Breast epithelium (tissue), 4 donors: ENCODE measurements at regions not wholly inside any gene's neighbourhood (a gene's known extent, or its start where the extent isn't known, plus 50 kb on each side); places are given as distances from the start of the nearest gene placed in this dataset.

Experiments
- DNase-seq, 2 donors: peaks; one replicate each; pipeline ENCODE4 v3.0.0-alpha.2; 2019; ENCODE audit warnings: low spot score in 2 of 2
- H3K27ac ChIP-seq, 2 donors: fragments of 200-600 bp; sonication (generic) in 1 of 2; one replicate each; pipeline ENCODE4 v1.5.1; 2016 to 2019; ENCODE audit warnings: mild to moderate bottlenecking in 1 of 2
- H3K27me3 ChIP-seq, 2 donors: fragments of 200-600 bp; sonication (generic) in 1 of 2; one replicate each; pipeline versions ENCODE4 v1.5.1 to v1.6.0; 2017 to 2019; ENCODE audit warnings: control low read depth in 1 of 2, mild to moderate bottlenecking in 1 of 2
- H3K36me3 ChIP-seq: fragments of 200-600 bp; one replicate; pipeline ENCODE4 v1.5.1; 2019
- H3K4me1 ChIP-seq, 2 donors: fragments of 200-600 bp; sonication (generic); one replicate each; pipeline ENCODE4 v1.5.1; 2016 to 2019; ENCODE audit warnings: control low read depth in 1 of 2
- H3K4me3 ChIP-seq, 3 donors: fragments of 200-600 bp; sonication (generic); 1 replicate in 2 of 3; 2 replicates in 1 of 3; pipeline ENCODE4 v1.5.1; 2016 to 2019; ENCODE audit warnings: mild to moderate bottlenecking in 3 of 3, moderate library complexity in 2 of 3
- H3K9me3 ChIP-seq, 2 donors: fragments of 200-600 bp; sonication (generic) in 1 of 2; one replicate each; pipeline ENCODE4 v1.5.1; 2016 to 2019; ENCODE audit warnings: control low read depth in 1 of 2
- CTCF ChIP-seq, 3 donors: fragments of 450-650 bp; IDR thresholded peaks; one replicate each; pipeline ENCODE4 v1.5.1; 2016 to 2017; ENCODE audit warnings: antibody characterized with exemption in 3 of 3, mild to moderate bottlenecking in 3 of 3, moderate library complexity in 3 of 3
- POLR2A ChIP-seq: fragments of 450-650 bp; IDR thresholded peaks from one replicate; pipeline ENCODE4 v1.6.1; 2016; ENCODE audit warnings: antibody characterized with exemption, mild to moderate bottlenecking, moderate library complexity
- POLR2AphosphoS5 ChIP-seq, 3 donors: sonication (generic); formaldehyde crosslinking; IDR thresholded peaks; one replicate each; pipeline ENCODE4 v1.6.1; 2017; ENCODE audit warnings: antibody characterized with exemption in 3 of 3
- intact Hi-C: fragments of 100-400 bp; cut with DNase I; formaldehyde crosslinking; loops from one replicate; pipeline ENCODE4 v1.15.1; 2023; ENCODE audit warnings: low total_unique reads

DNA sequence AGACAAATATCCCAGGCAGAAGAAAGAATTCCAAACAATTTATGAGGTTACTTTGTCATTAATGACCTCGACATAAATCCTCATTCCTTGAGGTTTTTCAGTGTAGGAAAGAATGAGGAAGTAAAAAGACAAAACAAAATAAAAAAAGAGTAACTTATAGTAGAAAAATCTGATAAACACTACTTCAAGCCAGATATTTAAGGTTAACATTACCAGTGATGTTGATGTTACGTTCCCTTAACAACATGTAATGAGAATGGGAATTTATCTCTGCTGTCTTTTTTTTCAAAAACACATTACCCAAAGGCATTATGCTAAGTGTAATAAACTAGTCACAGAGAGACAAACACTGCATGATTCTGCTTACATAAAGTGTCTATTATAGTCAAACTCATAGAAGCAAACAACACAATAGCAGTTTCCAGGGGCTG is 935.1 kb downstream of the SLITRK1 start:
- TF ChIP-seq POLR2A (no peak), POLR2AphosphoS5 (IDR thresholded peaks at IDR 0.05) (no peak), CTCF (IDR thresholded peaks at IDR 0.05) (no peak)
- intact Hi-C loops = no loop called here
- DNase-seq = no peak
- H3K4me3 ChIP-seq = no peak overlapping the region
- no peaks in the 10 kb centered on the region for H3K27me3 ChIP-seq
- H3K36me3 ChIP-seq = no peaks in the 10 kb centered on the region
- no peak overlapping the region for H3K27ac ChIP-seq
- H3K4me1 ChIP-seq = no peaks in the 10 kb centered on the region
- H3K9me3 ChIP-seq = no peaks in the 10 kb centered on the region

DNA sequence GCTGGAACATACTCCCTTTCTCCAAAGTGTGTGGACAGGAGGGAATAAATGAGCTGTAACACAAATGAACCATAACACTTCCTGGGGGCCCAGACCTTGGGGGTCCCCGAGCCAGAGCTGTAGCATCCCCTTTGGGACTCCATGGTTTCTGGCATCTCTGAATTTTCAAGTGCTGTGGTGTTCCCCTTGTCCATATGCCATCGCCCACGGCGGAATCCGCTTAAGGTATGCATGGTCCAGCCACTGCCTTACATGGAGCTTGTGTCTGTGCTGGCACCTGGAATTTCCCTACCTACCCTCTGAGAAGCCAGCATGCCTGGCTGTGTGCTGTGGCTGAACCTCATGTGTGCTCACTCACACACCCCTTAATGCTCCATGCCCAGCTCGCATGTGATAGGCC is 943.6 kb downstream of the SLITRK1 start:
- intact Hi-C loops = no loop called here
- Histone ChIP-seq H3K4me3 (no peak overlapping the region), H3K9me3 (no peaks in the 10 kb centered on the region), H3K27ac (no peak overlapping the region), H3K36me3 (no peaks in the 10 kb centered on the region), H3K27me3 (no peaks in the 10 kb centered on the region), H3K4me1 (no peaks in the 10 kb centered on the region)
- TF ChIP-seq CTCF (IDR thresholded peaks at IDR 0.05) (no peak), POLR2AphosphoS5 (IDR thresholded peaks at IDR 0.05) (no peak), POLR2A (no peak)
- no peak for DNase-seq

GRCh38 chr13:82934000-82934399 is 948.3 kb downstream of the SLITRK1 start:
- no peaks in the 10 kb centered on the region for H3K27me3 ChIP-seq
- intact Hi-C loops = no loop called here
- H3K4me3 ChIP-seq = no peak overlapping the region
- no peaks in the 10 kb centered on the region for H3K9me3 ChIP-seq
- no peak overlapping the region for H3K27ac ChIP-seq
- DNase-seq = no peak
- no peaks in the 10 kb centered on the region for H3K4me1 ChIP-seq
- TF ChIP-seq POLR2AphosphoS5 (IDR thresholded peaks at IDR 0.05) (no peak), CTCF (IDR thresholded peaks at IDR 0.05) (no peak), POLR2A (no peak)
- no peaks in the 10 kb centered on the region for H3K36me3 ChIP-seq

DNA sequence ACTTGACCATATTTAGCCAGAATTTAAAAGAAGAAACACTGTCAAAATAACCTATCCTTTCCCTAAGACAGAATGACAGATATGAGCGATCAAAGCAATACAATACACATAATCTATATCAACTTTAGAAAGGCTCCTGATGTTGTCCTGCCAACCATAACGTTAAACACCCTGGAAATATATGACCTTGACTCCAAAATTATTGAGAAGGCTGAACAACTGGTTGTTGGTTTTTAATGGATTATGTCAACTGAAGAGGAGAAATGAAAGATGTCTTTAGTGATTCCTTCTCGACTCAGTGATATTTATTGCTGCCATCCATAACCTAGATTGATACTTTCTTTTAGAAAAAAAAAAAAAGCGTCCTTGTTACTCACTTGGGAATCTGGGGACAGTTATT is 957.2 kb downstream of the SLITRK1 start:
- Histone ChIP-seq H3K4me3 (no peak overlapping the region), H3K4me1 (no peaks in the 10 kb centered on the region), H3K27ac (no peak overlapping the region), H3K36me3 (no peaks in the 10 kb centered on the region), H3K9me3 (no peaks in the 10 kb centered on the region), H3K27me3 (no peaks in the 10 kb centered on the region)
- no peak for TF ChIP-seq CTCF (IDR thresholded peaks at IDR 0.05)
- TF ChIP-seq POLR2A = no peak
- TF ChIP-seq POLR2AphosphoS5 (IDR thresholded peaks at IDR 0.05) = no peak
- intact Hi-C loops = no loop called here
- no peak for DNase-seq

- no peak for TF ChIP-seq POLR2AphosphoS5 (IDR thresholded peaks at IDR 0.05)
- no peak for DNase-seq
- peaks cover 3% of the 10 kb centered on the region for H3K36me3 ChIP-seq
- no peaks in the 10 kb centered on the region for H3K4me1 ChIP-seq
- H3K27me3 ChIP-seq = no peaks in the 10 kb centered on the region
- intact Hi-C loops = no loop called here
- H3K27ac ChIP-seq = no peak overlapping the region
- no peak overlapping the region for H3K4me3 ChIP-seq
- H3K9me3 ChIP-seq = no peaks in the 10 kb centered on the region
Measured at GRCh38 chr13:82917984-82918383, 964.3 kb downstream of the SLITRK1 start.

GRCh38 chr13:82912564-82912963 is 969.7 kb downstream of the SLITRK1 start:
- intact Hi-C loops = no loop called here
- TF ChIP-seq POLR2AphosphoS5 (IDR thresholded peaks at IDR 0.05) (no peak), POLR2A (no peak), CTCF (IDR thresholded peaks at IDR 0.05) (no peak)
- DNase-seq = no peak
- no peaks in the 10 kb centered on the region for H3K9me3 ChIP-seq
- H3K27ac ChIP-seq = no peak overlapping the region
- H3K4me1 ChIP-seq = no peaks in the 10 kb centered on the region
- H3K27me3 ChIP-seq = no peaks in the 10 kb centered on the region
- peaks cover 3% of the 10 kb centered on the region for H3K36me3 ChIP-seq
- H3K4me3 ChIP-seq = no peak overlapping the region
